HG02943 (cell line): ENCODE measurements at regions not wholly inside any gene's neighbourhood (a gene's known extent, or its start where the extent isn't known, plus 50 kb on each side); places are given as distances from the start of the nearest gene placed in this dataset.

Experiments
- ATAC-seq: cut with Tn5 transposase; IDR thresholded peaks from one replicate; pipeline ENCODE4 v1.9.1; 2021; ENCODE audit warnings: mild to moderate bottlenecking, low read depth, moderate library complexity; ENCODE audit not compliant: unreplicated experiment

- ATAC-seq: no peak
These were observed 364.1 kb upstream of the THBS1 start for GRCh38 chr15:39216816-39217215.

GRCh38 chr15:39219608-39220007 is 361.3 kb upstream of the THBS1 start:
- no peak for ATAC-seq

- ATAC-seq: no peak
These were observed 354.5 kb upstream of the THBS1 start for GRCh38 chr15:39226169-39226937.

- ATAC-seq: no peak
These were observed 353.9 kb upstream of the THBS1 start for GRCh38 chr15:39227001-39227400.

- no peak for ATAC-seq
These were observed 352.0 kb upstream of the THBS1 start for GRCh38 chr15:39228889-39229288.

DNA sequence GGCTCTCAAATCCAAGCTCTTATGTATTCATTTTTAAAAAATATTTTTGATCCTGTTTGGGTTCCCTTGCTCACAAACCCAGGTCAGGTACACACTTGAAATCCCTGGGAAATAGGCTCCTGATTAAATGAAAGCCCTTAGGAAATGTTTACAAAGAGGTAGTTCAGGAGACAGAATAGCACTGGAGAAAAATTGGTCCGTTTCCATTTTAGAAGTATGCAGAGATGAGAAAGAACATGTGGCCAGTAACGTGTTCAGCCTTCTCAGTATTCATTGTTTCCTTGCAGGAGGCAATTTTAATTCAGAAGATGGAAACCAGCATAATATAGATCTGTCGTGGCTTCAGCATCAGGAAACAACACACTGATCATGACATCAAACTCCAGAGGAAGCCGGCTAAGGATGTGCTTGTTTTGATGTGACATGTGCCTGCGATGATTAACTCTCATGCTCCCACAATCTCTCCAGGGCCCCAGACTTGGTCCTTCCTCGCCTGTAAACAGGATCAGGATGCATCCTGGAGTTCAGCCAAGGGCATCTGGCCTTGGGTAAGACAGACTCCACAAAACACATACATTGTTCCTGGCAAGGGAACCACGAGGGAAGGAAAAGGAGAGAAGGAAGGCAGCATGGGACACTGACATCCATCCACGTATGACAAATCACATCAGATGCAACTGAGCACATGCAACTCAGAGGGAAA is 350.5 kb upstream of the THBS1 start:
- no peak for ATAC-seq

GRCh38 chr15:39230908-39231285 is 350.0 kb upstream of the THBS1 start:
- no peak for ATAC-seq

DNA sequence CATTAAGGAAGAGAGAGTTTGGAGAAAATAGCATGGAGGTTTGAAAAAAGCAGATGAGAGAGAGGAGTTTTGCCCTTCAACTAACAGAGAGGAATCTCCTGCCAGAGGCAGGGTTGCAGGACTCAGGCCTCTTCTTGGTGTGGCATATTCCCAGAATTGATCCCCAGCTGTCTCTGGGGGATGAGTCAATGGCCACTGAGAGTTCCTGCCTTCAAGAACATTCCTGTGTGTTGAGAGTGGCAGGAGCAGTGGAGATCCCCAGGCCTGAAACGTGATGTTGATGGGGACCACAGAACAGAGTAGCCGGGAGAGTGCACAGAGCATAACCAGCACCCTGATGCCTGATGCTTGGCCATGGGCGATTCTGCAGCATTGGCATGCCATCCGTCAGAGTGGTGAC is 348.4 kb upstream of the THBS1 start:
- ATAC-seq: no peak

- ATAC-seq: no peak
These were observed 345.6 kb upstream of the THBS1 start for GRCh38 chr15:39235084-39235795.

- ATAC-seq: no peak
These were observed 344.5 kb upstream of the THBS1 start for GRCh38 chr15:39236375-39236774.

DNA sequence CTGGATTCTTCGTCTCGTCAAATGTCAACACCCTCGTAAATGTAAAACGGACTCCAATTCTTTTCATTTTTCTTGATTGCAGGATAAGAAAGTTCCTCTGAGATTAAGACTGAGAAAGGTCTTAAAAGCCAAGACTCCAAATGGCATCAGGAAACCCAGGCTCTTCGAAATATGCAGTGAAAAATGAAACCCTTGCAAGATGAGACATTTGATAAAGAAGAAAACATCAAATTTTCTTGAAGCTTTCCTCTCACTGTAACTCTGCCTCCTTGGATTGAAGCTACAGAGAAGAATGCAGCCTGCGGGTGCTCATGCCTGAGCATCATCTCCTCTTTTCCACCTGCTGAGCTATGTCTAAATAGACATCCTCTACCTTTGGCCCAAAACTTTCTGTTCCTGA is 342.4 kb upstream of the THBS1 start:
- ATAC-seq: no peak

- ATAC-seq: no peak
These were observed 341.3 kb upstream of the THBS1 start for GRCh38 chr15:39239562-39239961.

GRCh38 chr15:39242345-39242744 is 338.5 kb upstream of the THBS1 start:
- no peak for ATAC-seq

DNA sequence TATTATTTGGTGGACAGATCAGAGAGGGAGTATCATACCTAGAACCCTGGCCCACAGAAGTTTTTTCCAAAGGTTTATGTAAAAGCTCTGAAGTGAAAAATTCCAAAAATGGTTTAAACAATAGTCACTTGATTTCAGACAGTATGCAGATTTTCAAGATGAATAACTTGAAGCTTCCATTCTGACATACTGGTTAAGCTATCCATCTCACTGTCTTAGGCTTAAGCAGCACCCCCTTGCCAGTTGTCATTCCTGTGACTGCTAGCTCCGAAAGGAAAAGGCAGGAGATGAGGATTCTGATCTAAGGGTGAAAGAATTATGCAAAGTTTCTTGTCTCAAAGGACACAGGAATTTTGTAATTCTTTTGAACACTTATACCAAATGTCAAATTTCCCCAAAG is 337.5 kb upstream of the THBS1 start:
- ATAC-seq: no peak

GRCh38 chr15:39244776-39245175 is 336.1 kb upstream of the THBS1 start:
- no peak for ATAC-seq

DNA sequence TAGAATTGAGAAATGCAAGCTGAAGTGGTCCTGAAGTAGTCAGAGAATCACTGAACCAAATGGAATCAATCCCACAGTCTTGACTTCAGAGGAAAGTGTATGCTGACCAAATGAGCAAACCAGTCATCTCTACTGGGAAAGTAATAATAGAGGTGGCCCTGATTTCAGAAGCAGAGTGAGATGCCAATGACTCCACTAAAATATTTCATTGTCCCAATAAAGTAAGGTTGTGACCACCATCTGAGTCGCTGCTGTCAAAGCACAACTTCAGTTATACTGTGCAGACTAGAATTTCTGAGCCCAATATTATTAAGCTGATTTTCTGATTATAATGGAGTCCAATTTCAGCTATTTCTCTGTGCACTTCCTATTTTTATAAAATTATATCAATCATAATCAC is 334.4 kb upstream of the THBS1 start:
- ATAC-seq: no peak

GRCh38 chr15:39247574-39247973 is 333.3 kb upstream of the THBS1 start:
- no peak for ATAC-seq

GRCh38 chr15:39248204-39248603 is 332.7 kb upstream of the THBS1 start:
- no peak for ATAC-seq

GRCh38 chr15:39250001-39250400 is 330.9 kb upstream of the THBS1 start:
- no peak for ATAC-seq

DNA sequence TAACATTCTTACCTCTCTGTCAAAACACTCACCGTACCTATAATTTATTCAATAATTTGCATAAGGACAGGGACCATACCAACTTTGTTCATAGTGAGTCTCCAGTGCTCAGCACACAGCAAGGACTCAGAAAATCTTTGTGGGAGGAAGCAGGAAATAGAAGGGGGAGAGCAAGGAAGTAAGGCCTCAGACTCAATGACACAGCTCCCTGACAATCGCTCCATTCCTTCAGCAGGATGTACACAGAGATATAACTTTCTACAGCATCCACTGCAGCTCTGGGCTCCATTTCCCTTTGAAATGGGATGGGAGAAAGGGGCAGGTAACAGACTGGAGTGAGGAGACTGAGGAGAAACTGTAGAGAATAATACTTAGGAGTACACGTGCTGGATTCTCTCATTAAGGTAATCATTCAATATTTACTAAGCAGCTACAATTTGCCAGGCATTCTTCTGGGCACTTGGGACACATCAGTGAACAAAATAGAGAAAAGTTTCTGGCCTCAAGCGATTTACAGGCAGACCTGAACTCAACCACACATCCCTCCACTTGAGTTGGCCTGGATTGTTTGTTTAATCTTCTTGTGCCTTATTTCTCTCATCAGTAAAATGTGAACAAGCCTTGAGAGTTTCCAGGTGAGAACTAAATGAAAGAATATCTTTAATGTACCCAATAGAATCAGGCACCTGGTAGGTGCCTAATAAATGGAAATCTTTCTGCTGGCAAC is 330.3 kb upstream of the THBS1 start:
- no peak for ATAC-seq
